ENCODE measurements at regions not wholly inside any gene's neighbourhood (a gene's known extent, or its start where the extent isn't known, plus 50 kb on each side); places are given as distances from the start of the nearest gene placed in this dataset.

GRCh38 chr3:34140616-34141015, 342.2 kb downstream of the PDCD6IP start:
- no peak for TF ChIP-seq CTCF (optimal IDR thresholded peaks at IDR 0.05 in 1 of 3, IDR thresholded peaks at IDR 0.05 in 1 of 3, conservative IDR thresholded peaks at IDR 0.05 in 1 of 3; ENCODE audit: extremely low read depth in 1 of 3, insufficient read depth in 2 of 3, low read length in 3 of 3)
- no peak for TF ChIP-seq EZH2 (IDR thresholded peaks at IDR 0.05; ENCODE audit: low read length)

Data from keratinocyte (primary cell).